Medulla oblongata (tissue), 1 donor: ENCODE measurements at regions not wholly inside any gene's neighbourhood (a gene's known extent, or its start where the extent isn't known, plus 50 kb on each side); places are given as distances from the start of the nearest gene placed in this dataset.

Experiments used
- DNase-seq: peaks from one replicate; pipeline ENCODE4 v3.0.0-alpha.2; 2015; ENCODE audit errors: extremely low spot score

DNA sequence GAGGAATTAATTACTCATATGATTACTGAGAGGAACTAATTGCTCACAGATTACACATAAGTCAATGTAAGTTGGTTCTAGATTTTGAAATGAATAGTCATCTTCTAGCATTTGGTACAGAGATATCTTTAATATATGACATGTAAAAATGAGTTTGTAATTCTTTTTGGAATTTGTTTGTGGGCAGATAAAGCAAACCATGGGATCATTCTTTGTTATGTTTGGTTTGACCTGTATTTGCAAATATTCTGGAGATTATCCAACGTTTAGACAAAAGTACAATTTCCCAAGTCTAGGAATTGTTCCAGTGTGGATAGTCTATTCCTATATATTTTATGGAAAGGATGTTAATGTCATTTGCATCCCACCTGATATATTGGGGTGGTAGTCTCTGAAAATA is 309.6 kb upstream of the EDNRB start:
- DNase-seq = no peak

DNA sequence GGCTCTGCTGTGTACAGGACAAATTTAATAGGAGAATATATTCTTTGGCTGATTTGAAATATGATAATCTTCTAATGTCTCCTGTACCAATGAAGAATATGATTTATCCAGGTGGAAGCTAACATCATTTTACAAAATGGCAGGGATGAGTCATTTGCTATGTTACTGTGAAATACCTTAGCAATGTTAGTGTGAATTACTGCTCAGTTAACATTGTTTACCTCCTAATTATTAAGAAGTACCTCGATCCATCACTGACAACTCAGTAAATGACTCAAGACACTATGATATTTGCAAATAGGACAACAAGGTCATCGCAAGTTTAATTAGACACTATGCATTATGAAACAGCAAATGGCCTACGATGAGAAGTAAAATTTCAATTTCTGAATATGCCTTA is 309.1 kb upstream of the EDNRB start:
- DNase-seq = no peak

DNA sequence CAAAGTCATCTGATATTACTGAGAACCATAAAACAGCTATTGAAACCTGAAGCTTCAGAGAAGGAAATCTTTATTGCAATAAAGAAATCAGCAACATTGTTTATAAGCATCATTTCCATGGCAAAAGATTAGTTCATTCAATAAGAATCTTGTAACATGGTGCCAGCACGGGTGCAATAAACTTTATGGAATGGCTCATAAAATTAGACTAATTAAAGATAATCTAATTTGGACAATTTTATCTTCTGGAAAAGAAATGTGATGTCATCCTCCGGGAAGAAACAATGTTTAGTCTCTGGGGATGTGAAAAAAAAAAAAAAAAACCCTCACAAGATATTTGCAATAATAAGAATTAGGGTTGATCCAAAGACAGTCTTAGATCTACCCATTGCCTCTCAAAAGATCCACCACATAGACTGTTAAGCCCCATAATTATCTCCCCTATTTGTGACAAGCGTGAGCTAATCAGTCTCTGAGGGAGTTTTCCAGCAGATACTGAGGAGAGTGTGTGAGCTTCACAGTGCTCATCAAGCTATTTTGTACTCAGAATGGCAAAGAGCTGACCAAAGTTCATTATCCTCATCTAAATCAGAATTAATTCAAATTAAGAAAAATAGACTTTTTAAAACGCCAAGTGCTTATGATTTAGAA is 297.0 kb upstream of the EDNRB start:
- no peak for DNase-seq

DNA sequence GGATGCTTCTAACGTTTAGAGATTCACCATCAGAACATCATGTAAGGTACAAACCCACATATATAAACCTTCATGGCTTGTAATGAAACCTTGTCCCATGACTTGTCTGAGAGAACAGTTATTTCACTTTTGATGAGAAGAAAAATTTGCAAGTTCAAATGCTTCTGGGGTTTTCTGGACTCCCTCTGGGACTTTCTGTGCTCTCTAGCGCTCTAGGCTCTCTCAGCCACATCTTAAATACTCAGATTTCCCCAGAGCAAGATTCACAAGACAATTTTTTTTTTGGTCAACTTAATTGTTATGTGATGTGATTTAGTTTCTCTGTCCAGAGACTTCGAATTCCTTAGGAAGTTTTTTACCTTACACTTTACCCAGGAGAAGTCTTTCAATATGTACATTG is 282.8 kb upstream of the EDNRB start:
- no peak for DNase-seq

DNA sequence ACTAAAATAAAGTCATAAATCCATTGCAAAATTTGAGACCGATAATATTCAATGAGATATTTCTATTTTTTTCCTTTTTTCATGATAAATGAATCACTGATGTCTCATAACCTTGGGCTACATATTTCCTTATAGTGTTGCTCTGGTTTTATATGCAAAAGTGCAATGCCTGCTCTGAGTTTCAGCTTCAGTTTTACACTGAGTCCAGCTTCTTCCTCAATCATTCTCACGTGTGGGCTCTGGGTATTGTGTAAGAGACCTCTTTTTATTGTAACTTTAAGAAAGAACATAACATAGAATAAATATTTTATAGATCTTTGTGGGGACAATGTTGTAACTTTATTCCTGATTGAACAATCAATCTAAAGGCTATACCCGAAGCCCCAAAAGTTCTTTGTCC is 280.2 kb upstream of the EDNRB start:
- no peak for DNase-seq

DNA sequence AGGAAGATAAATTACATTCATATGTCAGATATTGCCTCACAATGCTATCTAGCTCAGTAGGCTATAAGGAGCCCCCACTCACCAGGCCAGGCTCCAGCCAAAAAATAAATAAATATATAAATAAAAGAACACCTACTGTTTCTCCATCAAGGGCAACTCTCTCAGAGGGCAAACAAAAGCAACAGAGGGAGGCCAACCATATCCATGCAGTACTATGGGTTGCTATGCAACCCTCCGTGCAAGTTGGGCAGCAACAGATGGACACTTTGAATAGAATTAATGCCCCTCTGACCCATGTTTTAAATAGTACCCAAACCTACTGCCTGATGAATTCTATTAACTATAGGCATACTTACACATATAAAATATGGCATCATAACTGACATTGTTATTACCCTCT is 279.8 kb upstream of the EDNRB start:
- DNase-seq = peak; percentile 28

DNA sequence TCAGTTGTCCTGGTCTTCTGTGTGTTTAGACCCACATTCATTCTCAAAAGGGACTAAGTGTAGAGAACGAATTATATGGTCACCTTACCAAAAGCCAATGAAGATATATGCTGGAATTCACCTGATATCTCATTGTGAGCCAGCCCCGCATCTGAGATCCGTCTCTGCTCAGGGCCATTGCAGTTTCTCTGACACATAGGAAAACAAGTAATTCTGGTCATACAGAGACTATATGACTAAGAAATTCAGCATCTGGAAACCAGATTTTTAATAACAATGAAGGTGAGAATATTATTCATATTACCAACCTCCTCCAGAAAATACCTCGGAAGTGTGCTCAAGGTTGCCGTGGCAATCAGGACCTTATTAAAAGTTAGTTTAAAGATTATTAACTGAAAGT is 278.6 kb upstream of the EDNRB start:
- no peak for DNase-seq

DNA sequence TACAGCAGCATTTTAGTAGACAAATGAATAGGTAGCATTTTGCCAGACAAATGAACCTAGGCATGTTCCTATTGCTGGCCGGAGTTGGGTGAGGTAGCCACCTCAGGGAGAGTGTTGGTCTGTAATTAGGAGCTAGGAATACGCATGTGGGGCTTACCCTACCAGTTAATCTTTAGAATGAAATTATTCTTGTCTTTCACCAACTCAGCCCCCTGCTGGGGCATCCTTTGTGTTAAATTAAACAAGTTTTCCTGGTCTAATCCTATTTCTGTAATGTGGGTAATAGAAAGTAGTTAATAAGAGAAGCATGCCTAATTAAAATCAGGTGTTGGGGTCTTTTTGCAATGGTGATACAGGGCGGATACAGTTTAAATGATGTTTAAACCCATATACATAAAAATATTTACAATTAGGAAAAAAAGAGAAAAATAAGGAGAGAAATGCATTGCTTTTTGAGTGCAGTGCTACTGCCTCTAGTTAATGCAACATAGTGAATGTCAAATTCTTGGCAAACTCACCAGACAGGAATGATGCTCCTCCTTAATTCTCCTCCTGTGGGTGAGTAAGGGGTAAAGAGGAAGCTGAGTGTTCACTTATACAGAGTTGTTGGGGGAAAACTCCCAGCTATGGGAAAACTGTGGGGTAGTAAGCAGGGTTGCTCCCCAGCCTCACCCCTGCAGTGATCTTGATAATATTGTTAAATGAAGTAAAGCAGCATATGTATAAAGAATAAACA is 276.4 kb upstream of the EDNRB start:
- DNase-seq = no peak

DNA sequence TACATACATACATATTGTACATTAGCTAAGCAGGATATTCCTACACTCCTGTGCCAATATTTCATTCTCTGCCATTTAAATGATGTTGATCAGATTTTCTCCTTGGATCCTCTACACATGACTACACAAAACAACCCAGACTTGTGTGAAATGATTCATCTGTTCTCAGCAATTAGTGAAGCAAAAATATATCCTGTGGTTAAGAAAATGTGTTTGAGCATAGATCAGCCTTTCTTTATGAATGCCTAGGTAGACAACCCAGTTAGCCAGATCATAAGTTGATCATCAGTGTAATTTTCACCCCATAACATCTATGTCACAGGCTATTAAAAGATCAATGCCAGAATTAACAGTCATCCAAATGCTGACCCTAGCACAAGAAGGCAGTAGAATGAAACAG is 275.2 kb upstream of the EDNRB start:
- DNase-seq = no peak

DNA sequence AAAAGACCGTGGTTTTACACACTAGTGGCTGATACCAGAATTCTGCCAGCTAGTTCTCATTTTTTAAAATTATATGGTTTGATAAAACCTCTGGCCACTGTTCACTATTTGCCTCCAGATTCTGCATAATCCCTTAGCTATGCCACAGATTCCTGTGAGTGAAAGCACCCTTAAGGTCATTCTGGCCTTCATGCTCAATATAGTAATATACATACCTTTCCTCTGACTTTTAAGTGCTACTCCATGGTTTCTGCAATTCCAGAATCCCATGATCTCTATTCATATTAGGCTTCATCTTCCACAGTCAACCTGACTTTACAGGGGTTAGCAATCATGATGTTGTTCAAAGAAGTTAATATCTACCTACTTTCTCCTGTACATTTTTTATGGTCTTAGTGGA is 274.1 kb upstream of the EDNRB start:
- DNase-seq = no peak

DNA sequence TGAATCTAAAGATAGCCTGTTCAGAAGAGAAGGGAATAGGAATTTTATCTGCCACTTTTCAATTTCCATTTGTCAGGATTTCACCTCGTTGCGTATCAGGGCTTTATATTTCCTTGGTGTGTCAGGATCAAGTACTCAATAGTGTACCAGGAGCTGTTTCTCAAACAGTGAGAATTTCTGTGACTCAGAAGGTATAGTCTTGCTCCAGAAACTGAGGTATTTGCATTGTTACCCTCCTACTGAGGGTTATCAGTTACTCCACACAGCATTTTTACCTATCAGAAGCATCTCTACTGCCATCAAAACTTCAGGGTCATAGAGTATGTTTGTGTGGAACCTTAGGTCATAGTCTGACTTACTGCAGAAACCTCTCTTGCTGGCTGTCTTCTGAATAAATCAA is 271.7 kb upstream of the EDNRB start:
- no peak for DNase-seq

DNA sequence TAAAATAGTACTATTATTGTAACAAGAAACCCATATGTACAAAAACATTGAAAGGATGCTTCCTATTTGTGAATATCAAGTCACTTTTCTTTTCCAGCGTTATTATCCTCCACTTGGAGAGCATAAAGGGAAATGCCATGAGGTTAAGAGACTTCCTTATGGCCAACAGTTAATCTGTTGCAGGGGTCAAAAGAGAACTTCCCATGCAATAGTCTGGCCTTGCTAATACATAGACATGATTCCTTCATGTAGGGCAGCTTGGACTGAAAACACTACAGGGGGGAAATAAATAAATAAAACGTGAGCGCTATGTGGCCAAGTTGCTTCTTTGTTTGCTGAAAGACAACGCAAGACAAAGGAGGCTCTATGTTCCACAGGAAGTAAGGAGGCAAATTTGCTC is 269.1 kb upstream of the EDNRB start:
- DNase-seq = no peak

DNA sequence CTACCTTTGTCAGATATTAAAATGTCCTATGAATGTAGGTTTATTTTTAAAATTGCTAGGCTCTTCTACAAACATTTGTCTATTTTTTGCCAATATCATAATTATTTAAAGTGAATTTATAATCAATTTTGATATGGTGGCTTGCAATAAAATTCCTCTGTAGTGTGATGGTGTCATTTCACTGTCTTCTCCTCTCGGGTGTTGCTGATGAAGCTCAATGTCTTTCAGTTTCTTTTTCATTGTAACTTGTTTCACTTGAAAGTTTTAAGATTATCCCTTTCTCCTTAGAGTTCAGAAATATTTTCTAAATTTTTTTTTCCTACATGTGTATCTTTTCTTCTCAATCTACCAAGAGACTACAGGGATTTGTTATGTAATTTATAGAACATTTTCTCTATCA is 267.1 kb upstream of the EDNRB start:
- DNase-seq = no peak

DNA sequence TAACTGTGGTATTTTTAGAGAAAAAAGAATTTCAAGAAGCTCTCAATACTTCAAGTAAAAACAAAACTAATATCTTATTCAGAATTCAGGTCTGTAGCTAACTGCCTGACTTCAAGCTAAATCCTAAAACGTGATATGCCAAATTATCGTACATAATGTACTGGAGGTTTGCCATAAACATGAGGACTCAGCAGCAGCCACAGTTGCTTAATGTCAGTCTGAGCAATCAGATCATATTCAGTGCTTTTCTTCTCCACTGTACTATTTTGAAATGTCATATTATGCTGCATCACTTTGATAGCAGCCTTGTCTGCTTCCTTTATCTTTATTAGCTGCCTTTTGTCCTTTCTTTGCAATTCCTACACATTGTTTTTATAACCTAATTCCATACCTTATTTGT is 265.1 kb upstream of the EDNRB start:
- DNase-seq = no peak

DNA sequence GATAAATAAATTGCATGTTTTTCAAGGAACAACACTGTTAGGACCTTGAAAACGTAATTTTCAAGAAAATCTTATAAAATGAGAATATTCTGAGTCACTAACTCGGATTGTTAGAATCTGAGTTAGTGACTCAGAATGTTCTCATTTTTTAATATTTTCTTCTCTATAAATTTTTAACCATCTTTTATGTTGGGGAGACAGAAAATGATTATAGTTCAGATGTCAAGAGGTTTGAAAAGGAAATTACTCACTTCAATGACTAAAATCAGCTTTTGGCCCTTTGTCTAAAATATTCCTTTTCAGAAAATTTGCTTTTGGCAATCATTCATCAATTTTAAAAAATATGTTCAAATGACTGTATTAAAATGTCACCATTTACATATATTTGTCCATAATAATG is 264.2 kb upstream of the EDNRB start:
- no peak for DNase-seq

DNA sequence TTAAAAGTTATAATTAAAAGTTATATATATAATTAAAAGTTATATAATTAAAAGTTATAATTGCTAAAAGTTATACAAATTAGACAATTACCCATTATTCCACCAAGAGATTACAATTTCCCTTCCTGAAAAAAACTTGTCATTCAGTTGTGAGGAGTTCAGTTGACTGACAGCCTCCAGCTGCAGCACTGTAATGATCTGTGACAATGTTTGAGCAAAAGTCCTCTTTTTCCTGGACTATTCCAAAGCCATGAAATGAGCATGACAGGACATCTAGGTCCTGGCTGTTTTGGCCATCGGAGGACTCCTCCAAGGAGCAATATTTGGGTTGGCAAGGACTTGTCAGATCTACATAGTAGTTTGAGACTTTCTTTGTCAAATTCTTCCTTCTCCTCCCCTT is 258.7 kb upstream of the EDNRB start:
- DNase-seq = no peak

DNA sequence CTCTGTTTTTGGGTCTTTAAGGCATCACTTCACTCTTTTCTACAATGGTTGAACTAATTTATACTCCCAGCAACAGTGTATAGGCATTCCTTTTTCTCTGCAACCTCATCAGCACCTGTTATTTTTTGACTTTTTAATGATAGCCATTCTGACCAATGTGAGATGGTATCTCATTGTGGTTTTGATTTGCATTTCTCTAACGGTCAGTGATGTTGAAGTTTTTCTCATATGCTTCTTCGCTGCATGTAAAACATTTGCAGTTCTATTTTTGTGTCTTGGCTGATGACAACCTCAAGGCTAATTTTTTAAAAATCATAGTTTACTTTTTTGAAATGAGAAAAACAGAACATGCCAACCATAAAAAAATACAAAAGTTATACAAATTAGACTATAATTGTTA is 258.2 kb upstream of the EDNRB start:
- DNase-seq = no peak

DNA sequence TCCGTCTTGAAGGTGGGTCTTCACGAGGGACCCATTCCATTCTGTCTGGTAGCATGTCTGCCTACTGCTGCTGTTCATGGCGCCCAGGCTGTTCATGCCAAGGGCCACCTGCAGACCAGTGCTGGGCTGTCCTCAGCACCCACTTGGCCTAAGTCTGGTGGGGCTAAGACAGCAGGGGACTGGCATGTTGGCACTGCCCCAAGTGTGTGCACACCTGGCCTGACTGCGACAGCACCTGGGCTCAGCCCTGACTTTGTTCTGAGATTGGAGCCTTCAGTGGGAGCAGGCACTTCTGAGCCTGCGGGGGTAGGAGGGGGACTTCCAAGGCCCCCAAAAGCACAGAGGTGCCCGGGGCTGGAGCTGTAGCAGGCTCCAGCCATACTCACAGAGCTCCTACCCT is 250.8 kb upstream of the EDNRB start:
- no peak for DNase-seq

DNA sequence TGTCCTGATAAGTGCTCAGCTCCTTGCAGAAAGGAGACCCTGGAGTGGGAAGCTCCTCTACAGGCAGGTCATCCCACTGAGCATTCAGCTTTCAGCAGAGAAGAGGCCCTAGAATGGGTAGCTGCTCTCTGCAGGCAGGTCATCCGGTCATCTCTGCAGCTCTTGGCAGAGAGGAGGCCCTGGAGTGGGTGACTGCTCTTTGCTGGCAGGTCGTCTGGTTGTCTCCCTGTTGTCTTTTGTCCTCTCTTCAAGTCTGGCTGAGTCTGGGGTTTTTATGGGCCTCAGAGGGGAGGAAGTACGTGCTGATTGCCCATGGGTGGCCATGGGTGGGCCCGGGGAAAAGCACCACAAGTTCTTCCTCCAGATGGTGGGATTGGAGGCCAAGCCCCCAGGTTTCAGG is 250.3 kb upstream of the EDNRB start:
- no peak for DNase-seq

DNA sequence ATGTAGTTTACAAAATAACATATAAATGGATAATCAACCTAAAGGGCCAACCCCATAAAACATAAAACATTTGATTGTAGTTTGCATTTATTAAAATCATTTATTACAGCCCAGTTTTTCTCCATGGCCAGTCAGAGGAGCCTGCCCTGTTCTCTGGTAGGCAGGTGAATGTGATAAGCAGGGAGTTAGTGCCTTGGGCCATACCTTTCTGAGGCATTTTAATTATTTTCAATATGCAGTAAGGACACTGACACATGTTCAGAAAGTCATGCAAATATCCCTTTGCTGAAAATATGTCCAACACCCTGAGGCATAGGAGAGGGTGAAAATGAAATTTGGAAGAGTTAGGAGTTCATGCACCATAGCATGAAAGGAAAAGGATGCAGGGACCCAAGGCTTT is 242.6 kb upstream of the EDNRB start:
- no peak for DNase-seq

DNA sequence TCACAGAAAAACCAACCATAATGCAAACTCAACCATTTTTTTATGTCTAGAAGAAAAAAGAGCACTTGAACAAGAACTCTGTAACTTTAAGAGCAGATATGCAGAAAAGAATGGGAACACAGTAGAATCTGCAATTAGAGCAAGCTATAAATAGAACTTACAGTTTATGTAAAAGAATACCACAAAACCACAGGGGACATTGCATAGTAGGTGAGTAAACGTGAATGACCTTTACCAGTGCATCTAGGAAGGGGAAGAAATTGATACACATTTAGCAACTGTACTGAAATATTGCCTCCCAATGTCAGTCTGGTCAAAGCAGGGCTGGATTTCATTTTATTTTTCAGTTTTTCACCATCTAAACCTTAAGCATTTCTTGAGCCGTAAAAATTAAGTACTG is 242.2 kb upstream of the EDNRB start:
- DNase-seq = no peak

DNA sequence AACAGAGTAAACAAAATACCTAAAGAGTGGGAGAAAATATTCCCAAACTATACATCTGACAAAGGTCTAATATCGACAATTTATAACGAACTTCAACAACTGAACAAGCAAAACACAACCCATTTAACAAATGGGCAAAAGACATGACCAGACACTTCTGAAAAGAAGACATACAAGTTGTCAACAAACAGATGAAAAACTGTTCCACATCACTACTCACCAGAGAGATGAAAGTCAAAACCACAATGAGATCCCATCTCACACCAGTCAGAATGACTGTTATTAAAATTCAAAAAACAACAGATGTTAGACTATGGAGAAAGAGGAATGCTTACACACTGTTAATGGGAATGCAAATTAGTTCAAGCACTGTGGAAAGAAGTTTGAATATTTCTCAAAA is 233.8 kb upstream of the EDNRB start:
- DNase-seq = no peak

DNA sequence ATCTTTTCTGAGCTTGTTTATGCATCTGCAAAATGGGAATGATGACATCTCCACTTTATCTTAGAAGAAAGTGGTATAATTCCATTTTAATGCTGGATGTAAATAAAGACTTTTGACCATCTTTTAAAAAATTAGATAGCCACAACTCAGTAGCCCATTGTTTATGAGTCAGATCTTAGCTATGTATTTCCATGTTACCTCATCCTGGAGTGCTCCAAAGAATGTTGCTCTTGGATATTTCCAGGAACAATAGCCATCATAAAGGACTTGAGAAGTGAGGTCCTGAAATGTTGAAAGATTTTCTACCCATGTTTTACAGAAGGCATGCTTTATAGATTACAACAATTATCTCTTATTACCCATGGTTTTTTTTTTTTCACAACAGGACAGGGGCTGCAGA is 229.3 kb upstream of the EDNRB start:
- no peak for DNase-seq

DNA sequence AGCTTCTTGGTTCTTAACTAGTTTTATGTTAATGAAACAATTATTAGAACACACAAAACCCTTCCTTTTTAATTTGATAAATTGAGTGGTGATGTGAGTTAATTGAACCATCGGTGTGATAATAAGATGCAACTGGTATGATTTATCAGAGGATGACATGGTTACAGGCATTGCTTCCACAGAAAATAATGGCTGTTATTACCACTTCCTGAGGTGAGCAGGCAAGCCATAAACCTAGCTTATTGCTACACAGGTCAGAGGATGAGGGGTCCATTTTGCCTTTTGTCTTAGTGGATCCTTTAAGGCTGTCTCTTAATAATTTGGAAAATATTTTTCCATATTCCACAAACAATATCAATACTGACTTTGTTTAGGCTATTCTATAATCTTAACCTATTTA is 226.6 kb upstream of the EDNRB start:
- DNase-seq = no peak
